ENCODE measurements at regions not wholly inside any gene's neighbourhood (a gene's known extent, or its start where the extent isn't known, plus 50 kb on each side); places are given as distances from the start of the nearest gene placed in this dataset.

DNA sequence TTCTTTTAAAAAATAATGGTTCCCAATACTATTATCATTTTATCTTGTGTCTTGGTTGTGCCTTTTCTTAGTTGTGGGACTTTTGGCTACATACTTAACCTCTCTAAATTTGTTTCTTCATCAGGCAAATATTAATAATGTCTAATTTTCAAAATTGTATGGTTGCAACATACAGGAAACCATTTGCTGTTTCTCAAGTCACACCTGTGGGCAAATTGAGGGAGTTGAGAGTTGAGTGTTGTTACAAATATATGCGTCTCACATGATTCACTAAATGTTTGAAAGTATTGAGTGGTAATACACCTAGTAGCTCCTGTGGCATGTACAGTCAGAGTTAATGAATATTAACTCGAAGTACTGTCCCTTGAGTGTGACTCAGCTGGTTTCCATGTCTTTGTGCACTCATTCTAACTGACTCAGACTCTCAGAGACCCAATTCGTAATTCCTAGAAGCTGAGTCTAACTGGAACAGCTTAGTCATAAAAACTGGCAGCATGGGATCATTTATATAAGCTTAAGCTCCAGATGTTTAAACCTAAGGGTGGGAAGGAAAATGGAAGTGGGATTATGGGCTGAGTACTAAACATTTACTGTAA, 802.4 kb downstream of the TRIML1 start:
- H3K4me1 Mint-ChIP-seq (ENCODE audit: low read depth) = peaks cover 2% of the 10 kb centered on the region
- H3K27ac Mint-ChIP-seq = no peak overlapping the region
- DNase-seq (ENCODE audit: low spot score, unreplicated experiment) = no peak

DNA sequence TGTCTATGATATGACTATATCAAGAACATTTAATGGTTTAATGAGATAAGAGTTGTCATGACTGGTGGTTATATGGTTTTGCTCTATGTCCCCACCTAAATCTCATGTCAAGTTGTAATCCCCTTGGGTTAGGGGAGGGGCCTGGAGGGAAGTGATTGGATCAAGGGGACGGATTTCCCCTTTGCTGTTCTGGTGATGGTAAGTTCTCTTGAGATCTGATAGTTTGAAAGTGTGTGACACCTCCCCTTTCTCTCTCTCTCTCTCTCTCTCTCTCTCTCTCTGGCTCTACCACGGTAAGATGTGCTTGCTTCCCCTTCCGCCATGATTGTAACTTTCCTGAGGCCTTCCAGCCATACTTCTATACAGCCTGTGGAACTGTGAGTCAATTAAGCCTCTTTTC, 803.4 kb downstream of the TRIML1 start:
- H3K27me3 Mint-ChIP-seq = no peaks in the 10 kb centered on the region
- H3K4me3 Mint-ChIP-seq (ENCODE audit: low read depth) = no peak overlapping the region
- peaks cover 2% of the 10 kb centered on the region for H3K4me1 Mint-ChIP-seq (ENCODE audit: low read depth)
- H3K27ac Mint-ChIP-seq = no peak overlapping the region
- TF ChIP-seq, protein P1, sequence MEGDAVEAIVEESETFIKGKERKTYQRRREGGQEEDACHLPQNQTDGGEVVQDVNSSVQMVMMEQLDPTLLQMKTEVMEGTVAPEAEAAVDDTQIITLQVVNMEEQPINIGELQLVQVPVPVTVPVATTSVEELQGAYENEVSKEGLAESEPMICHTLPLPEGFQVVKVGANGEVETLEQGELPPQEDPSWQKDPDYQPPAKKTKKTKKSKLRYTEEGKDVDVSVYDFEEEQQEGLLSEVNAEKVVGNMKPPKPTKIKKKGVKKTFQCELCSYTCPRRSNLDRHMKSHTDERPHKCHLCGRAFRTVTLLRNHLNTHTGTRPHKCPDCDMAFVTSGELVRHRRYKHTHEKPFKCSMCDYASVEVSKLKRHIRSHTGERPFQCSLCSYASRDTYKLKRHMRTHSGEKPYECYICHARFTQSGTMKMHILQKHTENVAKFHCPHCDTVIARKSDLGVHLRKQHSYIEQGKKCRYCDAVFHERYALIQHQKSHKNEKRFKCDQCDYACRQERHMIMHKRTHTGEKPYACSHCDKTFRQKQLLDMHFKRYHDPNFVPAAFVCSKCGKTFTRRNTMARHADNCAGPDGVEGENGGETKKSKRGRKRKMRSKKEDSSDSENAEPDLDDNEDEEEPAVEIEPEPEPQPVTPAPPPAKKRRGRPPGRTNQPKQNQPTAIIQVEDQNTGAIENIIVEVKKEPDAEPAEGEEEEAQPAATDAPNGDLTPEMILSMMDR (IDR thresholded peaks at IDR 0.05; ENCODE audit: unreplicated experiment) = no peak
- no peaks in the 10 kb centered on the region for H3K36me3 Mint-ChIP-seq (ENCODE audit: insufficient read depth)
- DNase-seq (ENCODE audit: low spot score, unreplicated experiment) = no peak
- H3K9me3 Mint-ChIP-seq (ENCODE audit: low read depth) = peaks cover 25% of the 10 kb centered on the region

More for the DNA sequence above, 802.4 kb downstream of the TRIML1 start:
- Mint-ChIP-seq H3K9me3 (ENCODE audit: low read depth) (peaks cover 25% of the 10 kb centered on the region), H3K4me3 (ENCODE audit: low read depth) (no peak overlapping the region), H3K36me3 (ENCODE audit: insufficient read depth) (no peaks in the 10 kb centered on the region), H3K27me3 (no peaks in the 10 kb centered on the region)
- TF ChIP-seq, protein P1 (IDR thresholded peaks at IDR 0.05; ENCODE audit: unreplicated experiment) = no peak

DNA sequence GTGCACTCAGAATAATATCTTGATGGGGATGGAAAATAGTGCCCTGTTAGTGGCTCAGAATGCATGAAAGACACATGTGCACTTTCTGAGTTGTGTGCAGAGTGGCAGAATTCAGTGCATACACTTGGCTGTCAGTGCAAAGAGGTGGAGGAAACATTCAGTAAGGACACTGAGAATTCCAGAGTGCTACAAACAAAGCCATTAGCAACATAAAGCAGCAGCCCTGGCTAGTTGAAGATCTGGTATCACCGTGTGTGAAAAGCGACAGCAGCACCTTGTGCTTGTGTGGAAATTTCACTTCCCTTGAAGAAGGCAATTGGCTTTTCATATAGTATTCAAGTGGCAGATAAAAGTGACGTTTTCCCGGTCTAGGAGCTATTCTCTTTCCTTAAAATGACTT, 810.4 kb downstream of the TRIML1 start:
- DNase-seq (ENCODE audit: low spot score, unreplicated experiment) = no peak
- no peak overlapping the region for H3K4me3 Mint-ChIP-seq (ENCODE audit: low read depth)
- H3K9me3 Mint-ChIP-seq (ENCODE audit: low read depth) = peaks cover 12% of the 10 kb centered on the region
- no peaks in the 10 kb centered on the region for H3K27me3 Mint-ChIP-seq
- H3K27ac Mint-ChIP-seq = no peak overlapping the region
- H3K4me1 Mint-ChIP-seq (ENCODE audit: low read depth) = no peaks in the 10 kb centered on the region
- no peaks in the 10 kb centered on the region for H3K36me3 Mint-ChIP-seq (ENCODE audit: insufficient read depth)
- TF ChIP-seq, protein P1 (IDR thresholded peaks at IDR 0.05; ENCODE audit: unreplicated experiment) = no peak

DNA sequence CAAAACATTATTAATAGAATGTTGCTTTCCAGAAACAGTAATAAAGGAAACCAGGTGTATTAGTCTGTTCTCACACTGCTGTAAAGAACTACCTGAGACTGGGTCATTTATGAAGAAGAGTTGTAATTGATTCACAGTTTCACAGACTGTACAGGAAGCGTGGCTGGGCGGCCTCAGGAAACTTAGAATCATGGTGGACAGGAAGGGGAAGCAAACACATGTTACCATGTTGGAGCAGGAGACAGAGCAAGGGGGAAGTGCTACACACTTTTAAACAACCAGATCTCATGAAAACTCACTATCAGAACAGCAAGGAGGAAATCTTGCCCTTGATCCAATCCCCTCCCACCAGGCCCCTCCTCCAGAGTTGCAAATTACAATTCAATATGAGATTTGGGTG, 815.8 kb downstream of the TRIML1 start:
- H3K36me3 Mint-ChIP-seq (ENCODE audit: insufficient read depth) = no peaks in the 10 kb centered on the region
- H3K4me3 Mint-ChIP-seq (ENCODE audit: low read depth) = no peak overlapping the region
- H3K4me1 Mint-ChIP-seq (ENCODE audit: low read depth) = peaks cover 5% of the 10 kb centered on the region
- peaks cover under 1% of the 10 kb centered on the region for H3K27me3 Mint-ChIP-seq
- H3K27ac Mint-ChIP-seq = no peak overlapping the region
- TF ChIP-seq, protein P1 (IDR thresholded peaks at IDR 0.05; ENCODE audit: unreplicated experiment) = no peak
- peaks cover 4% of the 10 kb centered on the region for H3K9me3 Mint-ChIP-seq (ENCODE audit: low read depth)
- DNase-seq (ENCODE audit: low spot score, unreplicated experiment) = no peak

DNA sequence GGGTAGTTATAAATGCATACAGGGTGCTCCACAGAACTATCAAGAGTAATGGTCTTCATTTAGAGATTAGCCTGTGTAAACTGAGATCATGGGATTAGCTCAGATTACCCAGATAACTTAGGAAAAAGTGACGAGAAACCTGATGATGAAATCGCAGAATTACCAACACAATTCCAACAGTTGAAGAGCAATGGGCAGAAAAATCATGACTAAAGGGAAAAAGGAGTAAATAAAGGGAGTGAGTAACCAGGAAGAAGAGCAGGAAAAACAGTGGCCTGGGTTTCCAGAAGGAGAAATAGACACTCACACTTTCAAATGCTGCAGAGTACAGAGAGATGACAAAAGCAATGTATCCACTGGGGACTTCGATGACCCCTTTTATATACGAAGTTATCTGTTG, 817.3 kb downstream of the TRIML1 start:
- no peaks in the 10 kb centered on the region for H3K36me3 Mint-ChIP-seq (ENCODE audit: insufficient read depth)

More for the DNA sequence above, 817.3 kb downstream of the TRIML1 start:
- H3K9me3 Mint-ChIP-seq (ENCODE audit: low read depth) = peaks cover 4% of the 10 kb centered on the region
- peaks cover 7% of the 10 kb centered on the region for H3K4me1 Mint-ChIP-seq (ENCODE audit: low read depth)
- peaks cover 3% of the 10 kb centered on the region for H3K27me3 Mint-ChIP-seq
- TF ChIP-seq, protein P1 (IDR thresholded peaks at IDR 0.05; ENCODE audit: unreplicated experiment) = no peak
- no peak overlapping the region for H3K4me3 Mint-ChIP-seq (ENCODE audit: low read depth)
- DNase-seq (ENCODE audit: low spot score, unreplicated experiment) = no peak
- no peak overlapping the region for H3K27ac Mint-ChIP-seq
